ENCODE measurements at regions not wholly inside any gene's neighbourhood (a gene's known extent, or its start where the extent isn't known, plus 50 kb on each side); places are given as distances from the start of the nearest gene placed in this dataset.

DNA sequence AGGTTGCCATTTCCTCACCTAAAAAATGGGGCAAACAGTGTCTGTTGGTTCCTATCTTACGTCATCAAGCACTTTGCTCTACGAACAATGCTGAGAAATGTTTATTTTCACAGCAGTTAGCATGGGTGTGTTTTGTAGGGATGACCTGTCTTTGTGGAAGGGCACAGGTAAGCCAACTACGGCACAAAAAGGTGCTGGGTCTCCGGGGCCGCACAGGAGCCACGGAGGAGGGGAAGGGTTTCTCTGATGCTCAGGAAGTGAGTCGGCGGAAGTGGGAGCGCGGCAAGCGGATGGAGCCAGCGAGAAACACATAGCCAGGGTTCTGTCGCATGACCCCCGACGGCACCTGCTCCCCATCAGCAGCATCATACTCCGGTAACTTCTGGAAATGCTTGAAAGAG, 65.6 kb upstream of the TCL1B start (continued):
- TF ChIP-seq, protein P1, sequence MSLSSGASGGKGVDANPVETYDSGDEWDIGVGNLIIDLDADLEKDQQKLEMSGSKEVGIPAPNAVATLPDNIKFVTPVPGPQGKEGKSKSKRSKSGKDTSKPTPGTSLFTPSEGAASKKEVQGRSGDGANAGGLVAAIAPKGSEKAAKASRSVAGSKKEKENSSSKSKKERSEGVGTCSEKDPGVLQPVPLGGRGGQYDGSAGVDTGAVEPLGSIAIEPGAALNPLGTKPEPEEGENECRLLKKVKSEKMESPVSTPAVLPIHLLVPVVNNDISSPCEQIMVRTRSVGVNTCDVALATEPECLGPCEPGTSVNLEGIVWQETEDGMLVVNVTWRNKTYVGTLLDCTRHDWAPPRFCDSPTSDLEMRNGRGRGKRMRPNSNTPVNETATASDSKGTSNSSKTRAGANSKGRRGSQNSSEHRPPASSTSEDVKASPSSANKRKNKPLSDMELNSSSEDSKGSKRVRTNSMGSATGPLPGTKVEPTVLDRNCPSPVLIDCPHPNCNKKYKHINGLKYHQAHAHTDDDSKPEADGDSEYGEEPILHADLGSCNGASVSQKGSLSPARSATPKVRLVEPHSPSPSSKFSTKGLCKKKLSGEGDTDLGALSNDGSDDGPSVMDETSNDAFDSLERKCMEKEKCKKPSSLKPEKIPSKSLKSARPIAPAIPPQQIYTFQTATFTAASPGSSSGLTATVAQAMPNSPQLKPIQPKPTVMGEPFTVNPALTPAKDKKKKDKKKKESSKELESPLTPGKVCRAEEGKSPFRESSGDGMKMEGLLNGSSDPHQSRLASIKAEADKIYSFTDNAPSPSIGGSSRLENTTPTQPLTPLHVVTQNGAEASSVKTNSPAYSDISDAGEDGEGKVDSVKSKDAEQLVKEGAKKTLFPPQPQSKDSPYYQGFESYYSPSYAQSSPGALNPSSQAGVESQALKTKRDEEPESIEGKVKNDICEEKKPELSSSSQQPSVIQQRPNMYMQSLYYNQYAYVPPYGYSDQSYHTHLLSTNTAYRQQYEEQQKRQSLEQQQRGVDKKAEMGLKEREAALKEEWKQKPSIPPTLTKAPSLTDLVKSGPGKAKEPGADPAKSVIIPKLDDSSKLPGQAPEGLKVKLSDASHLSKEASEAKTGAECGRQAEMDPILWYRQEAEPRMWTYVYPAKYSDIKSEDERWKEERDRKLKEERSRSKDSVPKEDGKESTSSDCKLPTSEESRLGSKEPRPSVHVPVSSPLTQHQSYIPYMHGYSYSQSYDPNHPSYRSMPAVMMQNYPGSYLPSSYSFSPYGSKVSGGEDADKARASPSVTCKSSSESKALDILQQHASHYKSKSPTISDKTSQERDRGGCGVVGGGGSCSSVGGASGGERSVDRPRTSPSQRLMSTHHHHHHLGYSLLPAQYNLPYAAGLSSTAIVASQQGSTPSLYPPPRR (CRISPR knock-in tag; IDR thresholded peaks at IDR 0.05; ENCODE audit: borderline replicate concordance), result no peak
- no peak for TF ChIP-seq DACH1 (IDR thresholded peaks at IDR 0.05; ENCODE audit: partially characterized antibody)
- TF ChIP-seq, protein P2, sequence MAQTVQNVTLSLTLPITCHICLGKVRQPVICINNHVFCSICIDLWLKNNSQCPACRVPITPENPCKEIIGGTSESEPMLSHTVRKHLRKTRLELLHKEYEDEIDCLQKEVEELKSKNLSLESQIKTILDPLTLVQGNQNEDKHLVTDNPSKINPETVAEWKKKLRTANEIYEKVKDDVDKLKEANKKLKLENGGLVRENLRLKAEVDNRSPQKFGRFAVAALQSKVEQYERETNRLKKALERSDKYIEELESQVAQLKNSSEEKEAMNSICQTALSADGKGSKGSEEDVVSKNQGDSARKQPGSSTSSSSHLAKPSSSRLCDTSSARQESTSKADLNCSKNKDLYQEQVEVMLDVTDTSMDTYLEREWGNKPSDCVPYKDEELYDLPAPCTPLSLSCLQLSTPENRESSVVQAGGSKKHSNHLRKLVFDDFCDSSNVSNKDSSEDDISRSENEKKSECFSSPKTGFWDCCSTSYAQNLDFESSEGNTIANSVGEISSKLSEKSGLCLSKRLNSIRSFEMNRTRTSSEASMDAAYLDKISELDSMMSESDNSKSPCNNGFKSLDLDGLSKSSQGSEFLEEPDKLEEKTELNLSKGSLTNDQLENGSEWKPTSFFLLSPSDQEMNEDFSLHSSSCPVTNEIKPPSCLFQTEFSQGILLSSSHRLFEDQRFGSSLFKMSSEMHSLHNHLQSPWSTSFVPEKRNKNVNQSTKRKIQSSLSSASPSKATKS (CRISPR knock-in tag; IDR thresholded peaks at IDR 0.05), result no peak
- no peak for TF ChIP-seq CREBBP (IDR thresholded peaks at IDR 0.05; ENCODE audit: low read depth, low read length)
- TF ChIP-seq, protein P3, sequence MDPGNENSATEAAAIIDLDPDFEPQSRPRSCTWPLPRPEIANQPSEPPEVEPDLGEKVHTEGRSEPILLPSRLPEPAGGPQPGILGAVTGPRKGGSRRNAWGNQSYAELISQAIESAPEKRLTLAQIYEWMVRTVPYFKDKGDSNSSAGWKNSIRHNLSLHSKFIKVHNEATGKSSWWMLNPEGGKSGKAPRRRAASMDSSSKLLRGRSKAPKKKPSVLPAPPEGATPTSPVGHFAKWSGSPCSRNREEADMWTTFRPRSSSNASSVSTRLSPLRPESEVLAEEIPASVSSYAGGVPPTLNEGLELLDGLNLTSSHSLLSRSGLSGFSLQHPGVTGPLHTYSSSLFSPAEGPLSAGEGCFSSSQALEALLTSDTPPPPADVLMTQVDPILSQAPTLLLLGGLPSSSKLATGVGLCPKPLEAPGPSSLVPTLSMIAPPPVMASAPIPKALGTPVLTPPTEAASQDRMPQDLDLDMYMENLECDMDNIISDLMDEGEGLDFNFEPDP (CRISPR knock-in tag; IDR thresholded peaks at IDR 0.05), result 0 out of 2 replicates have a peak, but pooled peaks have one; percentile 25
- no peak for TF ChIP-seq MECOM (CRISPR knock-in tag; IDR thresholded peaks at IDR 0.05)
- TF ChIP-seq ZNF354B (CRISPR knock-in tag; IDR thresholded peaks at IDR 0.05), result 0 out of 2 replicates have a peak, but pooled peaks have one; percentile 45
- TF ChIP-seq GABPB1 (CRISPR knock-in tag; IDR thresholded peaks at IDR 0.05), result peak; percentile 82; the same call in 1 of the 2 replicates
- TF ChIP-seq, protein P4, sequence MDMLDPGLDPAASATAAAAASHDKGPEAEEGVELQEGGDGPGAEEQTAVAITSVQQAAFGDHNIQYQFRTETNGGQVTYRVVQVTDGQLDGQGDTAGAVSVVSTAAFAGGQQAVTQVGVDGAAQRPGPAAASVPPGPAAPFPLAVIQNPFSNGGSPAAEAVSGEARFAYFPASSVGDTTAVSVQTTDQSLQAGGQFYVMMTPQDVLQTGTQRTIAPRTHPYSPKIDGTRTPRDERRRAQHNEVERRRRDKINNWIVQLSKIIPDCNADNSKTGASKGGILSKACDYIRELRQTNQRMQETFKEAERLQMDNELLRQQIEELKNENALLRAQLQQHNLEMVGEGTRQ (CRISPR knock-in tag; IDR thresholded peaks at IDR 0.05), result no peak
- TF ChIP-seq SMAD3 (CRISPR knock-in tag; conservative IDR thresholded peaks at IDR 0.05), result 0 out of 2 replicates have a peak, but pooled peaks have one; percentile 74
- no peak for TF ChIP-seq RBM34 (IDR thresholded peaks at IDR 0.05; ENCODE audit: borderline replicate concordance, insufficient read depth, low read length)
- TF ChIP-seq FUS (optimal IDR thresholded peaks at IDR 0.05; ENCODE audit: low read depth, low read length), result no peak
- TF ChIP-seq, protein P5, sequence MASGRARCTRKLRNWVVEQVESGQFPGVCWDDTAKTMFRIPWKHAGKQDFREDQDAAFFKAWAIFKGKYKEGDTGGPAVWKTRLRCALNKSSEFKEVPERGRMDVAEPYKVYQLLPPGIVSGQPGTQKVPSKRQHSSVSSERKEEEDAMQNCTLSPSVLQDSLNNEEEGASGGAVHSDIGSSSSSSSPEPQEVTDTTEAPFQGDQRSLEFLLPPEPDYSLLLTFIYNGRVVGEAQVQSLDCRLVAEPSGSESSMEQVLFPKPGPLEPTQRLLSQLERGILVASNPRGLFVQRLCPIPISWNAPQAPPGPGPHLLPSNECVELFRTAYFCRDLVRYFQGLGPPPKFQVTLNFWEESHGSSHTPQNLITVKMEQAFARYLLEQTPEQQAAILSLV (tag; IDR thresholded peaks at IDR 0.05), result no peak
- TF ChIP-seq PHF8 (IDR thresholded peaks at IDR 0.05; ENCODE audit: borderline replicate concordance, low read length), result peak; percentile 29; the same call in 1 of the 2 replicates
- TF ChIP-seq ZNF431 (CRISPR knock-in tag; IDR thresholded peaks at IDR 0.05), result no peak
- TF ChIP-seq CXXC5 (CRISPR knock-in tag; IDR thresholded peaks at IDR 0.05), result peak; percentile 72
- TF ChIP-seq, protein P6, sequence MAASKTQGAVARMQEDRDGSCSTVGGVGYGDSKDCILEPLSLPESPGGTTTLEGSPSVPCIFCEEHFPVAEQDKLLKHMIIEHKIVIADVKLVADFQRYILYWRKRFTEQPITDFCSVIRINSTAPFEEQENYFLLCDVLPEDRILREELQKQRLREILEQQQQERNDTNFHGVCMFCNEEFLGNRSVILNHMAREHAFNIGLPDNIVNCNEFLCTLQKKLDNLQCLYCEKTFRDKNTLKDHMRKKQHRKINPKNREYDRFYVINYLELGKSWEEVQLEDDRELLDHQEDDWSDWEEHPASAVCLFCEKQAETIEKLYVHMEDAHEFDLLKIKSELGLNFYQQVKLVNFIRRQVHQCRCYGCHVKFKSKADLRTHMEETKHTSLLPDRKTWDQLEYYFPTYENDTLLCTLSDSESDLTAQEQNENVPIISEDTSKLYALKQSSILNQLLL (CRISPR knock-in tag; IDR thresholded peaks at IDR 0.05; ENCODE audit: borderline replicate concordance), result no peak

Data from K562 (cell line).